Fibroblast of the conjunctiva (primary cell): ENCODE measurements at regions not wholly inside any gene's neighbourhood (a gene's known extent, or its start where the extent isn't known, plus 50 kb on each side); places are given as distances from the start of the nearest gene placed in this dataset.

Source experiments
- DNase-seq: peaks from one replicate; pipeline ENCODE4 v3.0.0-alpha.2; 2010; ENCODE audit warnings: low read depth

GRCh38 chr13:107035186-107035585 is 467.2 kb upstream of the ARGLU1 start:
- no peak for DNase-seq

DNA sequence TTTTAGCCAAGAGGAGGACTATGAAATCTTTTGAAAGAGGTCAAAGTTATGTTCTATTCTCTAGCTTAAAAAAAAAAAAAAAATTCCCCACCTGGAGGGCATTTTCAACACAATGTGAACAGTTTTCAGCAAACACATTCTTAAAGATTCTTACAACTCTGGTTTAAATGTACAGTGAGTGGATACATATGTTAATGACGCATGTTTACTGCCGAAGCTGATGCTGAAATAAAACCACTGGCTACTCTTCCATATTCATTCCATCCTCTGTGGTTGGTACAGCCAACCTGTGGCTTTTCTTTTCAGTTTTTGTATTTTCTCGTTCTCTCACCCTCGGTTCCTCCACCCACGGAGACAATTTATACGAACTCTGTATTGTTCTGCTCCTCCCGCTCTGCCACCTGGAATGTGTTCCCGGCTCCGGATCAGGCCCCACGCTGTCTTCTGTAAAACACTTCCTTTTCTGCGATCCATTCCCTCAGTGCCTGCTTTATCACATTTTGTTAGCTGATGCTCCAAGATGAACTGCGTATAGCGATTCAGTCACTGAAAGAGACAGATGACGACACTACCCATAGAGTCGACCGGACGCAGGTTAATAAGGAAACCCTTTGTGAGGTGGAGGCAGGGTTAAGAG is 466.4 kb upstream of the ARGLU1 start:
- DNase-seq = no peak

- no peak for DNase-seq
Observed at GRCh38 chr13:107031716-107032115, 463.8 kb upstream of the ARGLU1 start.

DNA sequence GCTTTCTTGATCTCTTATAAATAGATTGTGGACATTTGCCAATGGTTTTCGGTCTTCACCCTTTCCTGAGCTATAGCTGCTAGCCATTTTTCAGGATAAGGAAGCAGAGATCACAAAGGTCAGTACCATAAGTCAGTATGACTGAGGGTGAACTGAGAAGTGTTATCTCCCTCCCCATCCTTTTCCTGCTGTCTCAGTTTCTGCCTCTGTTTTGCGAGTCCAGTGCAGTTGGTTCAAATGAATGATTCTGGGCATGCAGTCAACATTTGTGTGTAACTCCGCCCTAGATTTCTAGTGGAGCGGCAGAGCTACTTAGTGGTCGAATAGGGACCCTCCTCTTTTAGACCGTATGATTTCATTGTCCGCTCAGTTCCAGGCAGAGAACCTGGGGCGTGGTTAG is 460.8 kb upstream of the ARGLU1 start:
- DNase-seq = no peak

- no peak for DNase-seq
Observed at GRCh38 chr13:107025991-107026390, 458.1 kb upstream of the ARGLU1 start.

DNA sequence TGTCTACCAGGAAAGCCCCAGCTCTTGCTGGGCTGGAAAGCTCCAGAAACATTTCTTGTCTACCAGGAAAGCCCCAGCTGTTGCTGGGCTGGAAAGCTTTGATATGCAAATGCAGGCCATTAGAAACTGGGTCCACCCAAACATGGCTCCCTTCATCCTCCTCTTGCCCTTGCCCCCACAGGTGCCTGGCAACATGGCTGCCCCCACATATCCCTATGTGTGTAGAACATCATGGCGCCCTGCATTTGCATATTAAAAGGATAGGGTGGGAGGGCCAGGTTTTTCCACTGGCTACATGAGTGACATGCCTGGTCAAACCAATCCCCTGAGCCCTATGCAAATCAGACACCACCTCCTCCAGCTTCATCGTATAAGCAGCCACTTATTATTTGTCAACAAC is 455.4 kb upstream of the ARGLU1 start:
- DNase-seq = no peak

DNA sequence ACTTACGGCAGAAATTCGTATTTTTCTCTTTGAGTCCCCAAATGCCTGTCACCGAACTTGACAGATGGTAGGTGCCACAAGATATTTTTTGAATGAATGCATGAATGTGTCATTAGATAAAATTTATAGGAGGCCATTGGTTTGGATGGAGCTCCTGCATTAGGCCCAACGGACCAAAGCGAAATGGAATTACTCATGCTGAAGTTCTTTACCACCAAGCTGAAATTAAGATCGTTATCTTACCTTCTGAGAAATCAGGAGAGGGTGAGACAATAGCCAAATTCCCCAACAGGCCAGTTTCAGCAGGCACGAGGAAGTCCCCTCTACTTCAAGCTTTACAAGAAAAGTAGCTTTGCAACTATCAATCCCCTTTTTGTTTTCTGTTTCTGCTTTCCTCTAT is 452.5 kb upstream of the ARGLU1 start:
- DNase-seq = no peak

DNA sequence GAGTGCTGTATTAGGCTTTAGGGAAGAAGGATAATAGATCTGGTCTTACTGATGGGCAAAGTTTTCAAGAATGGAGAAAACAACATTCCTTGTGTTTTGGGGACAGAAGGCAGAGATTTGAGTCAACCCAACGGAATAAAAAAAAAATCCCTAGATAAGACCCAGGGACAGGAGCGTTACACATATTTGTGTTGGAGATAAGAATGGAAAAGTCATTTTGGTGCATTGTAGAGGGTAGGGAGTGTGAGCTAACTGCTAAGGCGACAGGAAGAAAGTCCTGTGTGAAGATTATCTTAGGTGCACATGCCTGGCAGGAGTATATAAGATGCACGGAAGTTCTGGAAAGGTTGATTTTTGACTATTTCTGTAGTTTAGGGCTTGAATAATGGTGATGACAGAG is 450.3 kb upstream of the ARGLU1 start:
- no peak for DNase-seq

GRCh38 chr13:107006661-107007060 is 438.7 kb upstream of the ARGLU1 start:
- no peak for DNase-seq

DNA sequence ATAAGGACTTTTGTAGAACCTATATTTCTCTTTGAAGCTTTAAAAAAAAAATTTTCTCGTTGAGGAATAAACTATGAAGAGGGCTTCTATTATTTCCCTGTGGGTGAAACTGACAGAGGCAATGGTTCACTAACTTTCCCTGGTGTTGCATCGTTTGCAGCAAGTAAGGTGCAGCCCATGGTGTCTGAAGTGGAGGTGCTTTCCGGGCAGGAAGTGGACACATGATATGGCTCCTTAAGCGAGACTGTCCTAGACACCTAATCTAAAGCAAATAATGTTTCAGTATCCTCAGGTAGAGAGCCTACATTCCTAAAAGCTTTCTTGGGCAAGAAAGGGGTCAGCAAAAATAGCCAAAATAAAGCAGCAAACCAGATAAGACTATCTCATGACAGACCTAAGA is 437.6 kb upstream of the ARGLU1 start:
- DNase-seq = no peak

- DNase-seq = no peak
Observed at GRCh38 chr13:107003911-107004310, 436.0 kb upstream of the ARGLU1 start.

DNA sequence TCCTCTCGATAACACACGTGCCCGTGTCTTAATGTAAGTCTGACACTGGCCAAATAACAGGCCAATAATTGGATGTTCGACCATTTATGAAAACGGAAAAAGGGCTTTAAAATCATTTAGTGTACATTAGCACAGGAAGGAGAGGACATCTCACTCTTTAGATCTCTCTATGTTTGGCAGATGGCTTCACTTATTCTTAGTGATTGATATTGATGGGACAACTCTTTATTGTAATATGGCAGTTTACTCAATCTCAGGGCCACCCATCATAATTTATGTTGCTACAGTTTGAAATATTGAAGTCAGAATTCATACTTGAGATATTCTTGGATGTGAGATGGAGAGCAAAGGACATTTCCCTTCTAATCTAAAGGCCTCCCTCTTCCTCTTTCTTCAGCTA is 430.7 kb upstream of the ARGLU1 start:
- DNase-seq = no peak

- no peak for DNase-seq
Observed at GRCh38 chr13:106997696-106998095, 429.8 kb upstream of the ARGLU1 start.

GRCh38 chr13:106996867-106997618 is 429.1 kb upstream of the ARGLU1 start:
- no peak for DNase-seq

DNA sequence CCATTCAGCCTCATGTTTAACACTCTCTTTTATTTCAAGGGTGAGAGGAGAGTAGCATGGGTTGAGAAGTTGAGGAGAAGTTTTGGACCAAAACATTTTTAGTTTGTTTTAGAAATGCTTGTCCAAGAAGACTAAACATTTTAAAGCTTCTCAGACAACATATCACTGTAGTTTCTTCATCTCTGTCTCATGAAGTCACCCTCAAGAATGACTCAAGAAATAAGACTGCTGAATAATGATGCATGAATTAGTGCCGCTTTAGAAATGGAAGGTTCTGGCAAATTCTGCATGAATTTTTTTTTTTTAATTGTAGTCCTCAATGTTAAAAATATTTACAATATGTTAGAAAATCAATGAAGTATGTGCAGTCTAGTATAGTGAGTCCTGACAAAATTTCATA is 422.7 kb upstream of the ARGLU1 start:
- DNase-seq = no peak

- DNase-seq = no peak
Observed at GRCh38 chr13:106989876-106990275, 421.9 kb upstream of the ARGLU1 start.

DNA sequence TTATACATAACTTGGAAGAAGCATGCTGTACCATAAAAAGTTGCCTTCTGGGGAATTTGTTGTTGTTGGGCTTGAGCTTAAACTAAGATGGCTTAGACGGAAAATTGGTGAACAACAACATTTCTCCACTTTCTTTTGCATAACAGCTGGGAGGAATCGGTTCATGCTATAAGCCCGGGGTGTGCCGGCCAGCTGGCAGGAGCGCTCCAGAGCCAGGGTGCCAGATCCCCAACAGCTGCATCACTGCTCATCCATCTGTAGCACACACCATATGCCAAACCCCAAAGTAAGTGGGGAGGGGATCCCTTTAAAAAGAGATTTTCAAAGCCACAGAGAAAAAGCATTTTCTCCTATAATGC is 419.5 kb upstream of the ARGLU1 start:
- no peak for DNase-seq

DNA sequence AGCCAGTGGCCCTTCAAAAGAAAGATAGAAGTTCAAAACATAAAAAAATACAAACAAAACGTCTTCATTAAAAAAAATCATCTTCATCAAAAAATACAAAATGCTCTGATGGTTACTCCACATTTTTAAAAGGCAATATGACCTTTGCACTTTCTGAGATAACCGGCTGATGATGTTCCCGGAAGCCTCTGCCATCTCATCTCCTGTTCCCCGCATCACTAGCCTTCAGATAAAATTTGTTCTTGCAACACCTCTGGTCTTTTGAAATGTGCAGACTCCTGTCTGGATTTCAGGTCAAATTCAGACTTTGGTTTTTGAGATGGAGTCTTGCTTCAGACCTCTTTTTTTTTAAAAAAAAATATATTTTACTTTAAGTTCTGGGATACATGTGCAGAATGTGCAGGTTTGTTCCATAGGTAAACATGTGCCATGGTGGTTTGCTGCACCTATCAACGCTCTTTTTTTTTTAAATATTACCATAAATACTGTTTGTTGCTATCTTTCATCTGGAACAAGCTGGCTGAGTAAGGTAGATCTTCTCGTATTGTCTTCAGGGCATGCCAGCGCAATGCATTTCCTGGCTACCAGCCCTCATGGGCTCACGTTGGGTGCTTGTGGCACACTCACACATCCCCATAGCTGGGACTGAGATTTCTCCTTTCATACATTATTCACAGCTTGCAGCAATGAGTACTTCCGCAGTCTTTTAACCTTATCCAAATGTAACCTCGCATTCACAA is 418.9 kb upstream of the ARGLU1 start:
- DNase-seq = no peak

DNA sequence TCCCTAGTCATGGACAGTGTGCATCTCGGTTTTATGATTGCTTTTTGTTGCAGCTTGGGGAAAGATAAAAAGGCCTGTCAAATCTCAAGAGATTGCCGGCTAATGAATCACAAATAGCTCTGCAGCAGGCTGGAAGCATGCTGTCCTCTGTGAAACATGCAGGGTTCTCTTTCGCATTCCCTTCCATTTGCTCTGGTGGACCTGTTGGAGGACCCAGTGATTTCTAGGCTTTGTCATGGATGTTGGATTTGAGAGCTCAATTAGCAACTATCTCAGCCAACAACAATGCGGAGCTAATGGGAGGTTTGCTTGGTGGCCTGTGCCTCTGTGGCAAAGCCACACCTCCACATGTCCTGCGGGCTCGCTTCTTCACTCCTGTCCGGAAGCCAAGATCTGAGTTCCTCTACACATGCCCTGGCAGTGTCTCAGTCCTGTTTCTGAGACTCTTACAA is 418.1 kb upstream of the ARGLU1 start:
- DNase-seq = no peak

DNA sequence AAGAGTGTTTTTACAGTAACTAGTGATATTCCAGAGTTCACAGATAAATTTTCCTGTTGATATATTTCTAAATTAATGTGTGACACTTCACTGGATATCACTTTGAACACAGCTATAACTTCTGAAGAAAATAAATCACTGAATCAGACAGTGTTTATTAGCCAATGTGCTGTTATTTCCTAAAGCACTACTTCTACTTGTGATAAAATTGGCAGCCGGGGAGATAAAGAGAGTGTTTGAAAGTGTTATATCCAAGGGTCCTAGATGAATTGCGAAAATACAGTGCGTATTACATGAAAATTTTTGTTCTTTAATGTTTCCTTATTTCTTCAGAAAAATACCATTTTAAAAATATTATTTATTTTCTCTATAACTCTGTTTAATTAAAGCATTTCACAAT is 417.5 kb upstream of the ARGLU1 start:
- no peak for DNase-seq

DNA sequence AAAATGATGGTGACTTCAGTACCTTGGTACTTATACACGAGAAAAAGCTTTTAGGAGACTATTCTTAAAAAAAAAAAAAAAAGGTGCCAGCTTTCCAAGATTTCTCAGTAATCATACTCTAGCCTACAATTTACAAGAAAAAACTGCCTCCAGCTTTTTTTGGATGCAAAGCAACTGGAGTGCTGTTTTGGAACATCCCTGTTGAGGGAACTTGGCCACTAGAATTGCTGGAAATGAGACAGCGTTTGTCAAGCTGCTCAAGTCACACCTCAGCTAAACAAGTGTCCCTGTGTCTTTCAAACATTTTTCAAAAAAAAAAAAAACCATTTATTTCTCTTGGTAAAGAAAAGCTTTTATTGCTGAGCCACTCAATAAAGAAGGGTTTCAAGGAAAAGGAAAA is 413.1 kb upstream of the ARGLU1 start:
- no peak for DNase-seq

- no peak for DNase-seq
Observed at GRCh38 chr13:106967391-106967790, 399.5 kb upstream of the ARGLU1 start.

GRCh38 chr13:106963151-106963550 is 395.2 kb upstream of the ARGLU1 start:
- no peak for DNase-seq
